ENCODE measurements at regions not wholly inside any gene's neighbourhood (a gene's known extent, or its start where the extent isn't known, plus 50 kb on each side); places are given as distances from the start of the nearest gene placed in this dataset.

- no peak for TF ChIP-seq CTCF (IDR thresholded peaks at IDR 0.05; ENCODE audit: low read depth, low read length)
- peaks cover 88% of the 10 kb centered on the region for H3K27me3 ChIP-seq (ENCODE audit: insufficient read depth, low read depth, severe bottlenecking)
- H3K36me3 ChIP-seq = no peaks in the 10 kb centered on the region
- H3K4me3 ChIP-seq (ENCODE audit: low read depth, low read length) = no peak overlapping the region
- no peak overlapping the region for H3K27ac ChIP-seq
- DNase-seq = no peak
- peaks cover 3% of the 10 kb centered on the region for H3K9me3 ChIP-seq (ENCODE audit: severe bottlenecking)
Measured at GRCh38 chr11:129580278-129580677, 204.6 kb downstream of the BARX2 start.

GRCh38 chr11:129584316-129584715, 208.7 kb downstream of the BARX2 start:
- no peak overlapping the region for H3K4me3 ChIP-seq (ENCODE audit: low read depth, low read length)
- peaks cover 80% of the 10 kb centered on the region for H3K27me3 ChIP-seq (ENCODE audit: insufficient read depth, low read depth, severe bottlenecking)
- H3K9me3 ChIP-seq (ENCODE audit: severe bottlenecking) = peaks cover 1% of the 10 kb centered on the region
- no peaks in the 10 kb centered on the region for H3K36me3 ChIP-seq
- no peak overlapping the region for H3K27ac ChIP-seq
- no peak for DNase-seq
- no peak for TF ChIP-seq CTCF (IDR thresholded peaks at IDR 0.05; ENCODE audit: low read depth, low read length)

- H3K36me3 ChIP-seq = no peaks in the 10 kb centered on the region
- H3K9me3 ChIP-seq (ENCODE audit: severe bottlenecking) = no peaks in the 10 kb centered on the region
- H3K27me3 ChIP-seq (ENCODE audit: insufficient read depth, low read depth, severe bottlenecking) = peaks cover 76% of the 10 kb centered on the region
- H3K27ac ChIP-seq = no peak overlapping the region
- no peak overlapping the region for H3K4me3 ChIP-seq (ENCODE audit: low read depth, low read length)
- TF ChIP-seq CTCF (IDR thresholded peaks at IDR 0.05; ENCODE audit: low read depth, low read length) = no peak
- no peak for DNase-seq
Measured at GRCh38 chr11:129589190-129589860, 213.7 kb downstream of the BARX2 start.

- H3K27me3 ChIP-seq (ENCODE audit: insufficient read depth, low read depth, severe bottlenecking) = peaks cover 79% of the 10 kb centered on the region
- H3K9me3 ChIP-seq (ENCODE audit: severe bottlenecking) = no peaks in the 10 kb centered on the region
- no peak for DNase-seq
- no peaks in the 10 kb centered on the region for H3K36me3 ChIP-seq
- no peak for TF ChIP-seq CTCF (IDR thresholded peaks at IDR 0.05; ENCODE audit: low read depth, low read length)
- no peak overlapping the region for H3K27ac ChIP-seq
- no peak overlapping the region for H3K4me3 ChIP-seq (ENCODE audit: low read depth, low read length)
Measured at GRCh38 chr11:129590030-129590752, 214.5 kb downstream of the BARX2 start.

GRCh38 chr11:129590753-129591475, 215.3 kb downstream of the BARX2 start:
- TF ChIP-seq CTCF (IDR thresholded peaks at IDR 0.05; ENCODE audit: low read depth, low read length) = no peak

More at GRCh38 chr11:129590753-129591475, 215.3 kb downstream of the BARX2 start:
- no peak overlapping the region for H3K4me3 ChIP-seq (ENCODE audit: low read depth, low read length)
- no peak overlapping the region for H3K27ac ChIP-seq
- H3K36me3 ChIP-seq = no peaks in the 10 kb centered on the region
- H3K27me3 ChIP-seq (ENCODE audit: insufficient read depth, low read depth, severe bottlenecking) = peaks cover 81% of the 10 kb centered on the region
- DNase-seq = no peak
- H3K9me3 ChIP-seq (ENCODE audit: severe bottlenecking) = no peaks in the 10 kb centered on the region
